ENCODE measurements at regions not wholly inside any gene's neighbourhood (a gene's known extent, or its start where the extent isn't known, plus 50 kb on each side); places are given as distances from the start of the nearest gene placed in this dataset.

GRCh38 chr3:176969066-176969465 is 228.2 kb downstream of the TBL1XR1 start:
- H3K27me3 ChIP-seq (ENCODE audit: control insufficient read depth in 1 of 2, insufficient read depth in 2 of 2, low read length in 2 of 2), result no peaks in the 10 kb centered on the region
- no peak overlapping the region for H3K9ac ChIP-seq (ENCODE audit: low read depth in 1 of 2, low read length in 2 of 2)
- H3K4me1 ChIP-seq (ENCODE audit: control insufficient read depth in 1 of 2, insufficient read depth in 2 of 2, low read length in 2 of 2), result no peaks in the 10 kb centered on the region
- no peak overlapping the region for H3K27ac ChIP-seq (ENCODE audit: low read depth, low read length)
- H3K4me3 ChIP-seq (ENCODE audit: low read depth in 1 of 2, low read length in 2 of 2), result no peak overlapping the region
- H3K36me3 ChIP-seq (ENCODE audit: control insufficient read depth in 1 of 2, insufficient read depth in 2 of 2, low read length in 2 of 2), result no peaks in the 10 kb centered on the region
- H3K9me3 ChIP-seq (ENCODE audit: control insufficient read depth in 1 of 2, low read length in 2 of 2), result no peaks in the 10 kb centered on the region

- H3K9ac ChIP-seq (ENCODE audit: low read depth in 1 of 2, low read length in 2 of 2), result no peak overlapping the region
- no peaks in the 10 kb centered on the region for H3K27me3 ChIP-seq (ENCODE audit: control insufficient read depth in 1 of 2, insufficient read depth in 2 of 2, low read length in 2 of 2)
- no peak overlapping the region for H3K4me3 ChIP-seq (ENCODE audit: low read depth in 1 of 2, low read length in 2 of 2)
- no peaks in the 10 kb centered on the region for H3K36me3 ChIP-seq (ENCODE audit: control insufficient read depth in 1 of 2, insufficient read depth in 2 of 2, low read length in 2 of 2)
- H3K27ac ChIP-seq (ENCODE audit: low read depth, low read length), result no peak overlapping the region
- no peaks in the 10 kb centered on the region for H3K9me3 ChIP-seq (ENCODE audit: control insufficient read depth in 1 of 2, low read length in 2 of 2)
- H3K4me1 ChIP-seq (ENCODE audit: control insufficient read depth in 1 of 2, insufficient read depth in 2 of 2, low read length in 2 of 2), result no peaks in the 10 kb centered on the region
Observed at GRCh38 chr3:176968631-176969030, 228.7 kb downstream of the TBL1XR1 start.

- Histone ChIP-seq H3K27ac (ENCODE audit: low read depth, low read length) (no peak overlapping the region), H3K4me1 (ENCODE audit: control insufficient read depth in 1 of 2, insufficient read depth in 2 of 2, low read length in 2 of 2) (no peaks in the 10 kb centered on the region), H3K9ac (ENCODE audit: low read depth in 1 of 2, low read length in 2 of 2) (no peak overlapping the region), H3K4me3 (ENCODE audit: low read depth in 1 of 2, low read length in 2 of 2) (no peak overlapping the region), H3K27me3 (ENCODE audit: control insufficient read depth in 1 of 2, insufficient read depth in 2 of 2, low read length in 2 of 2) (no peaks in the 10 kb centered on the region), H3K9me3 (ENCODE audit: control insufficient read depth in 1 of 2, low read length in 2 of 2) (no peaks in the 10 kb centered on the region), H3K36me3 (ENCODE audit: control insufficient read depth in 1 of 2, insufficient read depth in 2 of 2, low read length in 2 of 2) (no peaks in the 10 kb centered on the region)
Observed at GRCh38 chr3:176967522-176967921, 229.8 kb downstream of the TBL1XR1 start.

DNA sequence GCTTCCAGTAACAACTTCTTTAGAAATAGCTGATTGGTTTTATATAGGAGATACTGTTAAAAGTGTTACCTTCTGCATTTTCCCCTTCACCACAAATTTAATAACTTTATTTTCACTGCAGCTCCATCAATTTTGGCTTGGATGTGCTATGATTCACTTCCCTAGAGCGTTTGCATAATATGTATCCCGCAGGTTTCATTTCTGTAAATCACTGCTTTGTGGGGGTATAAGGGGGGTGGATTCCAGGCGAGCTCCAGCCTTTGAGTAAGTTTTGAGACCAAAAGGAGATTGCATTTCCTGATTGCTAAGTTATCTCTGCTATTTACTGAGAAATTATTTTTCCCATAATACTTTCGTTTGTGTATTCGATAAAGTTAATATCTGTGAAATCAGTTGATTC is 232.6 kb downstream of the TBL1XR1 start:
- no peaks in the 10 kb centered on the region for H3K27me3 ChIP-seq (ENCODE audit: control insufficient read depth in 1 of 2, insufficient read depth in 2 of 2, low read length in 2 of 2)
- H3K27ac ChIP-seq (ENCODE audit: low read depth, low read length), result no peak overlapping the region
- no peaks in the 10 kb centered on the region for H3K4me1 ChIP-seq (ENCODE audit: control insufficient read depth in 1 of 2, insufficient read depth in 2 of 2, low read length in 2 of 2)
- no peak overlapping the region for H3K4me3 ChIP-seq (ENCODE audit: low read depth in 1 of 2, low read length in 2 of 2)
- H3K36me3 ChIP-seq (ENCODE audit: control insufficient read depth in 1 of 2, insufficient read depth in 2 of 2, low read length in 2 of 2), result no peaks in the 10 kb centered on the region
- H3K9me3 ChIP-seq (ENCODE audit: control insufficient read depth in 1 of 2, low read length in 2 of 2), result no peaks in the 10 kb centered on the region
- H3K9ac ChIP-seq (ENCODE audit: low read depth in 1 of 2, low read length in 2 of 2), result no peak overlapping the region

DNA sequence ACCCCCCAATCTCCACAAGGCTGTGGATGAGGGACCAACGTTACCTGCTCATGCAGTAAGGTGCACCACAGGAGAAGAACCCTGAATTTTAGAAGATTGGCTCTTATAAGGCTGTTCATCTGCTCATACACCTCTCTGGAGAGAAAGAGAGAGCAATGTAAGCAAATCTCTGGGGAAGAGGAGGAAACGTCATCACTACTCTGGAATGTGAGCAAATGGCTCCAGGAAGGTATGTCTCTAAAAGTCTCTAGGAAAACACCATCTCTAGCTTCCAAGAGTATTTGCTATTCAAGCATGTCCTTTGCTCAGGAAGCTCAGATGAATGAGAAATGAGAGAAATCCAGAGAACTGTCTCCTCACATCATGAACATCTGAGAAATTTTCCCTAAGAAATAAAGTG is 235.4 kb downstream of the TBL1XR1 start:
- Histone ChIP-seq H3K27ac (ENCODE audit: low read depth, low read length) (no peak overlapping the region), H3K4me3 (ENCODE audit: low read depth in 1 of 2, low read length in 2 of 2) (no peak overlapping the region), H3K9me3 (ENCODE audit: control insufficient read depth in 1 of 2, low read length in 2 of 2) (no peaks in the 10 kb centered on the region), H3K36me3 (ENCODE audit: control insufficient read depth in 1 of 2, insufficient read depth in 2 of 2, low read length in 2 of 2) (no peaks in the 10 kb centered on the region), H3K27me3 (ENCODE audit: control insufficient read depth in 1 of 2, insufficient read depth in 2 of 2, low read length in 2 of 2) (no peaks in the 10 kb centered on the region), H3K9ac (ENCODE audit: low read depth in 1 of 2, low read length in 2 of 2) (no peak overlapping the region), H3K4me1 (ENCODE audit: control insufficient read depth in 1 of 2, insufficient read depth in 2 of 2, low read length in 2 of 2) (no peaks in the 10 kb centered on the region)

- H3K4me1 ChIP-seq (ENCODE audit: control insufficient read depth in 1 of 2, insufficient read depth in 2 of 2, low read length in 2 of 2), result no peaks in the 10 kb centered on the region
Observed at GRCh38 chr3:176959867-176960266, 237.4 kb downstream of the TBL1XR1 start.

DNA sequence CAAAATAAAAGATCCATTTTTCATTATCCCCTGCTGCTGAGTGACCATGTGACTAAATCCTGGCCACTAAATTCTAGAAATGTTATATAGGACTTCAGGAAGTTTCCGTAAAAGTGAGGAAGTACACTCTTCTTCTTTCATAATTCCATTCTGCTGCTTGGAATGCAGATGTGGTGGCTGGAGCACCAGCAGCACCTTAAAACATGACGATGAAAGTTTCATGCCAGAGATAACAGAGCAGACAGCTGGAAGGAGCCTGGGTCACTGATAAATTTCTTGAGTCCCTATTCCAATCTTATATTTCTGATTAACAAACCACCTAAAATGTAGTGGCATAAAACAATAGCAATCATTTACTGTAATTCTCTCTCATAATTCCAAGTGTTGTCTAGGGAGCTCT is 238.7 kb downstream of the TBL1XR1 start:
- no peaks in the 10 kb centered on the region for H3K4me1 ChIP-seq (ENCODE audit: control insufficient read depth in 1 of 2, insufficient read depth in 2 of 2, low read length in 2 of 2)
- H3K27me3 ChIP-seq (ENCODE audit: control insufficient read depth in 1 of 2, insufficient read depth in 2 of 2, low read length in 2 of 2), result no peaks in the 10 kb centered on the region
- H3K4me3 ChIP-seq (ENCODE audit: low read depth in 1 of 2, low read length in 2 of 2), result no peak overlapping the region
- no peaks in the 10 kb centered on the region for H3K9me3 ChIP-seq (ENCODE audit: control insufficient read depth in 1 of 2, low read length in 2 of 2)
- H3K27ac ChIP-seq (ENCODE audit: low read depth, low read length), result no peak overlapping the region
- no peaks in the 10 kb centered on the region for H3K36me3 ChIP-seq (ENCODE audit: control insufficient read depth in 1 of 2, insufficient read depth in 2 of 2, low read length in 2 of 2)
- H3K9ac ChIP-seq (ENCODE audit: low read depth in 1 of 2, low read length in 2 of 2), result no peak overlapping the region

More at GRCh38 chr3:176959867-176960266, 237.4 kb downstream of the TBL1XR1 start:
- H3K4me3 ChIP-seq (ENCODE audit: low read depth in 1 of 2, low read length in 2 of 2), result no peak overlapping the region
- no peak overlapping the region for H3K9ac ChIP-seq (ENCODE audit: low read depth in 1 of 2, low read length in 2 of 2)
- H3K27me3 ChIP-seq (ENCODE audit: control insufficient read depth in 1 of 2, insufficient read depth in 2 of 2, low read length in 2 of 2), result no peaks in the 10 kb centered on the region
- no peaks in the 10 kb centered on the region for H3K9me3 ChIP-seq (ENCODE audit: control insufficient read depth in 1 of 2, low read length in 2 of 2)
- no peak overlapping the region for H3K27ac ChIP-seq (ENCODE audit: low read depth, low read length)
- H3K36me3 ChIP-seq (ENCODE audit: control insufficient read depth in 1 of 2, insufficient read depth in 2 of 2, low read length in 2 of 2), result no peaks in the 10 kb centered on the region

DNA sequence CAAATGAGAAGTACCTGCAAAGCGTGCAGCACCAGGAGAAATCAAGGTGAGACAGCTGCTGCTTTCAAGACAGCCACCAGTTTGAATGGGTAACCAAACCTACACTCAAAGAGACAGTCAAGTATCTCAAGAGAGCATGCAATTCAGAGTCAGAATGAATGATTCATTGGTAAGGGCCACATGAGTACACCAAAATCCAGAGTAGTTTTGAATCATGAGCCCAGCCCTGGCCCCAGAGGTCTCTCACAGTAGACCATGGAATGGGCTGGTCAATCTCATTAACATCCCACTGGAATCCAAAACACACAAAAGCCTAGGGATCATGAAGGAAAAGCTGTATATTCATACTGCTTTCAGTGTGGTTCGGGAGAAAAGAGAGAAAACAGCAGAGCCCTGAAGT is 242.8 kb downstream of the TBL1XR1 start:
- Histone ChIP-seq H3K4me1 (ENCODE audit: control insufficient read depth in 1 of 2, insufficient read depth in 2 of 2, low read length in 2 of 2) (no peaks in the 10 kb centered on the region), H3K36me3 (ENCODE audit: control insufficient read depth in 1 of 2, insufficient read depth in 2 of 2, low read length in 2 of 2) (no peaks in the 10 kb centered on the region), H3K27ac (ENCODE audit: low read depth, low read length) (no peak overlapping the region), H3K9me3 (ENCODE audit: control insufficient read depth in 1 of 2, low read length in 2 of 2) (no peaks in the 10 kb centered on the region), H3K4me3 (ENCODE audit: low read depth in 1 of 2, low read length in 2 of 2) (no peak overlapping the region), H3K27me3 (ENCODE audit: control insufficient read depth in 1 of 2, insufficient read depth in 2 of 2, low read length in 2 of 2) (no peaks in the 10 kb centered on the region), H3K9ac (ENCODE audit: low read depth in 1 of 2, low read length in 2 of 2) (no peak overlapping the region)

DNA sequence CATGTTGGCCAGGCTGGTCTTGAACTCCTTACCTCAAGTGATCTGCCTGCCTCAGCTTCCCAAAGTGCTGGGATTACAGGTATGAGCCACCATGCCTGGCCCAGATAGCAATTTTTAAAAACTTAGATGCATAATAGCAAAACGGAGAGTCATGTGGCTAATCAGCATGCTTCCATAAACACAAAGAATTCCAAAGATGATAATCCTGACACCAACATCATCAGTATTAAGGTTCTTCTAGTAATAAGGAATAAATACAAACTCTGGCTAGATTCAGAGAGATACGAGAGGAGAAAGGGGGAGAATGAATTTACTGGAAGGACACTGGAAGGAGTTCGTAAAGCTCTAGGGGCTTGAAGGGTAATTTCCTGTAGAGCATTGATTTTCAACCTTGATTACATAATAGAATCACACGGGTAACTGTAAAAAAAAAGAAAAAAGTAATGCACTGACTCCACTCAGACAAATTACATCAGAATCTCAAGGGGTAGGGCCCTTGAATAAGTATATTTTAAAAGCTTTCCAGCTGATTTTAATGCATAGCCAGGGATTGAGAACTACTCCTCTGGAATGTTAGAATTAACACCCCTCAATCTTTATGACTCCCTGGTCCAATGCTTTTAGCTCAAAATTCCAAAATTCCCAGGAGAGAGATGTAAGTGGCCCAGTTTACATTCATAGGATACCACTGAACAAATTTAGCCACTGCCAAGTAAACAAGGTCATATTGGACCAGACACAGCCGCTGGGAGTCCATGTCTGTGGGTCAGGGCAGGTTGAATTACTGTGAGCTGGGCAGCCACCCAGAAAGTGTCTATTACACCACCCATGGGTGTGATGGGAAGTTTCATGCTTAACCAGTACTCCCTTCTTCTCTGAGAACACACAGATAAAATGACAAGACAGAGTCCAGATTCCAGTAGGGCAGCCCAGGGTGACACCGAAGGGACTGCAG is 243.9 kb downstream of the TBL1XR1 start:
- Histone ChIP-seq H3K9me3 (ENCODE audit: control insufficient read depth in 1 of 2, low read length in 2 of 2) (no peaks in the 10 kb centered on the region), H3K4me1 (ENCODE audit: control insufficient read depth in 1 of 2, insufficient read depth in 2 of 2, low read length in 2 of 2) (no peaks in the 10 kb centered on the region), H3K27ac (ENCODE audit: low read depth, low read length) (no peak overlapping the region), H3K9ac (ENCODE audit: low read depth in 1 of 2, low read length in 2 of 2) (no peak overlapping the region), H3K36me3 (ENCODE audit: control insufficient read depth in 1 of 2, insufficient read depth in 2 of 2, low read length in 2 of 2) (no peaks in the 10 kb centered on the region), H3K27me3 (ENCODE audit: control insufficient read depth in 1 of 2, insufficient read depth in 2 of 2, low read length in 2 of 2) (no peaks in the 10 kb centered on the region), H3K4me3 (ENCODE audit: low read depth in 1 of 2, low read length in 2 of 2) (no peak overlapping the region)

DNA sequence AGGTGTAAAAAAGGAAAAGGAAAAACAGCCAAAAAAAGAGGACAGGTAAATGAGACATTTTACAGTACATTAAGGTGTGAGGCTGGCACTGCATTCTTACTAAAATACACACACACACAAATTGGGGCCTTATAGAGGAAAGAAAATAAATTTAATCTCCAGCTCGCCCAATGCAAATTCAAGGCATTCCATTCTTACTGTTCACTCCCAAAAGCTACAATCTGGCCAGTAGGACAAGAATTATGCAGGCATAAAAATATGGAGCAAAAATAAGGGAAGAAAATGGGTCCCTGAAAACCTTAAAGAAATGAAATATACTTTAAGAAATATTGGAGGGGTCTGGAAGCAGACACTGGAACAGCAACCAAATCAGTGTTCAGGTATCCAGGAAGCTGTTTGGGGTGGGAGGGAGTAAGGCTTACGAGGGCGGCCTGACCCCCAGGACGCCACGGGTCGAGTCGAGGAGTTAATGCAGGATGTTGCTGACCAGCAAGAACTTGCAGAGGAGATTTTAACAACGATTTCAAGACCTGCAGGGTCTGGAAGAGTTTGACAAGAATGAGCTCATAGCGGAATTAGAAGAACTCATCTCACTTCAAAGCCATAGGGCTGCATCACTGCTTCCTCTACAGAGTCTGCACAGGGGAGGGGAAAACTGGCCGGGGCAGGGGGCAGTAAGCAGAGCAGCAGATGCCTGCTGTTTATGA is 245.5 kb downstream of the TBL1XR1 start:
- Histone ChIP-seq H3K9ac (ENCODE audit: low read depth in 1 of 2, low read length in 2 of 2) (no peak overlapping the region), H3K36me3 (ENCODE audit: control insufficient read depth in 1 of 2, insufficient read depth in 2 of 2, low read length in 2 of 2) (no peaks in the 10 kb centered on the region), H3K9me3 (ENCODE audit: control insufficient read depth in 1 of 2, low read length in 2 of 2) (no peaks in the 10 kb centered on the region), H3K27me3 (ENCODE audit: control insufficient read depth in 1 of 2, insufficient read depth in 2 of 2, low read length in 2 of 2) (no peaks in the 10 kb centered on the region), H3K4me3 (ENCODE audit: low read depth in 1 of 2, low read length in 2 of 2) (no peak overlapping the region), H3K27ac (ENCODE audit: low read depth, low read length) (no peak overlapping the region), H3K4me1 (ENCODE audit: control insufficient read depth in 1 of 2, insufficient read depth in 2 of 2, low read length in 2 of 2) (no peaks in the 10 kb centered on the region)

Data from duodenal mucosa (tissue), 2 donors.